Keratinocyte (primary cell): ENCODE measurements at regions not wholly inside any gene's neighbourhood (a gene's known extent, or its start where the extent isn't known, plus 50 kb on each side); places are given as distances from the start of the nearest gene placed in this dataset.

Experiments
- DNase-seq: peaks from one replicate; pipeline ENCODE4 v3.0.0-alpha.2; 2011; ENCODE audit warnings: low read depth, missing footprints, low spot score
- FAIRE-seq: peaks from 2 replicates; lab custom pipeline; 2011; peaks lifted over from hg19 to GRCh38; lab: Jason Lieb, UNC
- H2AFZ ChIP-seq: 2 replicates; pipeline ENCODE4 v1.6.0; 2012; ENCODE audit warnings: low read length, control low read depth, inconsistent platforms; ENCODE audit not compliant: control insufficient read depth
- H3K27ac ChIP-seq: 2 replicates; pipeline ENCODE4 v1.5.1; 2011; ENCODE audit warnings: low read length; ENCODE audit not compliant: control insufficient read depth, insufficient read depth
- H3K27me3 ChIP-seq: 3 replicates; pipeline ENCODE4 v1.6.0; 2011; ENCODE audit warnings: low read length; ENCODE audit not compliant: control insufficient read depth, insufficient read depth; ENCODE audit errors: extremely low read depth
- H3K36me3 ChIP-seq, 2 experiments: 2 replicates in 1 of 2; 3 replicates in 1 of 2; pipeline ENCODE4 v1.5.1; 2011; ENCODE audit warnings: low read length in 2 of 2, mild to moderate bottlenecking in 1 of 2; ENCODE audit not compliant: control insufficient read depth in 2 of 2, insufficient read depth in 2 of 2; ENCODE audit errors: extremely low read depth in 1 of 2
- H3K4me1 ChIP-seq: 3 replicates; pipeline ENCODE4 v1.5.1; 2011; ENCODE audit warnings: low read length; ENCODE audit not compliant: control insufficient read depth, insufficient read depth; ENCODE audit errors: extremely low read depth
- H3K4me2 ChIP-seq: 3 replicates; pipeline ENCODE4 v1.6.0; 2011; ENCODE audit warnings: low read depth, low read length; ENCODE audit not compliant: control insufficient read depth, insufficient read depth; ENCODE audit errors: extremely low read depth
- H3K4me3 ChIP-seq, 3 experiments: fragments of 200-600 bp in 1 of 3; sonication (generic) in 1 of 3; 2 replicates in 2 of 3; 3 replicates in 1 of 3; pipeline ENCODE4 v1.5.1; 2011 to 2016; ENCODE audit warnings: low read length in 3 of 3, mild to moderate bottlenecking in 3 of 3, control low read depth in 2 of 3, inconsistent platforms in 1 of 3, low read depth in 1 of 3, mixed read lengths in 1 of 3, mixed run types in 1 of 3, moderate library complexity in 1 of 3; ENCODE audit not compliant: control insufficient read depth in 2 of 3, insufficient read depth in 2 of 3; ENCODE audit errors: extremely low read depth in 1 of 3
- H3K79me2 ChIP-seq: 2 replicates; pipeline ENCODE4 v1.6.0; 2012; ENCODE audit warnings: low read length; ENCODE audit not compliant: control insufficient read depth, insufficient read depth
- H3K9ac ChIP-seq: 3 replicates; pipeline ENCODE4 v1.6.0; 2011; ENCODE audit warnings: low read length; ENCODE audit not compliant: control insufficient read depth, insufficient read depth; ENCODE audit errors: extremely low read depth
- H3K9me1 ChIP-seq: 3 replicates; pipeline ENCODE4 v1.6.0; 2011; ENCODE audit warnings: low read length; ENCODE audit not compliant: control insufficient read depth, insufficient read depth; ENCODE audit errors: extremely low read depth
- H3K9me3 ChIP-seq: 2 replicates; pipeline ENCODE4 v1.5.1; 2012; ENCODE audit warnings: low read depth, low read length; ENCODE audit not compliant: control insufficient read depth
- H4K20me1 ChIP-seq: 3 replicates; pipeline ENCODE4 v1.6.0; 2011; ENCODE audit warnings: low read length; ENCODE audit not compliant: control insufficient read depth, insufficient read depth; ENCODE audit errors: extremely low read depth
- EZH2 ChIP-seq: IDR thresholded peaks from one replicate; pipeline ENCODE4 v1.6.1; 2012; ENCODE audit warnings: inconsistent platforms, mild to moderate bottlenecking, low read length, moderate library complexity
- dilution Hi-C: fragments of 300-500 bp; cut with MboI; formaldehyde crosslinking; loops from one replicate; pipeline ENCODE4 v1.7.0; 2020; ENCODE audit warnings: low sequenced_read_pairs; ENCODE audit not compliant: extremely low pct_ligation_motif_present
- TF ChIP-seq, protein P1 (sequence below), 3 experiments: IDR thresholded peaks in 1 of 3; conservative IDR thresholded peaks in 1 of 3; optimal IDR thresholded peaks in 1 of 3; 2 replicates in 2 of 3; 3 replicates in 1 of 3; pipeline versions ENCODE3 to v1.5.1; 2011; ENCODE audit warnings: low read length in 3 of 3, mild to moderate bottlenecking in 3 of 3, moderate library complexity in 2 of 3, control low read depth in 1 of 3, inconsistent platforms in 1 of 3; ENCODE audit not compliant: insufficient read depth in 2 of 3; ENCODE audit errors: extremely low read depth in 1 of 3

DNA sequence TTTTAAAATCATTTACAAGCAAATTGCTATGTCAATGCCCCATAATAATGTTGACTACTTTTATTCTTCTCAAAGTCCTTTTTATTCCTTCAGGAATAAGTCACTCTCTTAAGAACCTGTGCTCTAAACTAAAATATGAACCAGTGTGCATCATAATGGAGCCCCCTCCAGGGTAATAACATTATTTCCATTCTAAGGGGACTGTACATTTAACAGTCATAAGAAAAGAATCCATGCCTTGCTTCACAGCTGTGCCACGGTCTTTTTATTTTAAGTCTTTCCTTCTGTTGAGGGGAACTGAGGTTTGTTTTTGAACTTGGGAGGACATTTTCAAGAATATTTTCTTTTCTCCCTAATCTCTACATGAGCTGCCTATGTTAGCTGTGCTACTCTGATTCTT, 297.6 kb downstream of the MAN2A1 start:
- Histone ChIP-seq H2AFZ (no peak overlapping the region), H3K9me3 (no peaks in the 10 kb centered on the region), H4K20me1 (no peaks in the 10 kb centered on the region), H3K36me3 (no peaks in the 10 kb centered on the region), H3K27ac (no peak overlapping the region), H3K27me3 (no peaks in the 10 kb centered on the region), H3K9ac (no peak overlapping the region), H3K4me3 (no peak overlapping the region), H3K79me2 (no peaks in the 10 kb centered on the region), H3K4me1 (no peaks in the 10 kb centered on the region), H3K9me1 (no peaks in the 10 kb centered on the region), H3K4me2 (no peak overlapping the region)
- no peak for TF ChIP-seq EZH2
- TF ChIP-seq, protein P1, sequence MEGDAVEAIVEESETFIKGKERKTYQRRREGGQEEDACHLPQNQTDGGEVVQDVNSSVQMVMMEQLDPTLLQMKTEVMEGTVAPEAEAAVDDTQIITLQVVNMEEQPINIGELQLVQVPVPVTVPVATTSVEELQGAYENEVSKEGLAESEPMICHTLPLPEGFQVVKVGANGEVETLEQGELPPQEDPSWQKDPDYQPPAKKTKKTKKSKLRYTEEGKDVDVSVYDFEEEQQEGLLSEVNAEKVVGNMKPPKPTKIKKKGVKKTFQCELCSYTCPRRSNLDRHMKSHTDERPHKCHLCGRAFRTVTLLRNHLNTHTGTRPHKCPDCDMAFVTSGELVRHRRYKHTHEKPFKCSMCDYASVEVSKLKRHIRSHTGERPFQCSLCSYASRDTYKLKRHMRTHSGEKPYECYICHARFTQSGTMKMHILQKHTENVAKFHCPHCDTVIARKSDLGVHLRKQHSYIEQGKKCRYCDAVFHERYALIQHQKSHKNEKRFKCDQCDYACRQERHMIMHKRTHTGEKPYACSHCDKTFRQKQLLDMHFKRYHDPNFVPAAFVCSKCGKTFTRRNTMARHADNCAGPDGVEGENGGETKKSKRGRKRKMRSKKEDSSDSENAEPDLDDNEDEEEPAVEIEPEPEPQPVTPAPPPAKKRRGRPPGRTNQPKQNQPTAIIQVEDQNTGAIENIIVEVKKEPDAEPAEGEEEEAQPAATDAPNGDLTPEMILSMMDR (optimal IDR thresholded peaks at IDR 0.05 in 1 of 3, IDR thresholded peaks at IDR 0.05 in 1 of 3, conservative IDR thresholded peaks at IDR 0.05 in 1 of 3; ENCODE audit: extremely low read depth in 1 of 3, insufficient read depth in 2 of 3, low read length in 3 of 3), result no peak
- no peak for DNase-seq
- FAIRE-seq, result no peak
- dilution Hi-C loops, result no loop called here

DNA sequence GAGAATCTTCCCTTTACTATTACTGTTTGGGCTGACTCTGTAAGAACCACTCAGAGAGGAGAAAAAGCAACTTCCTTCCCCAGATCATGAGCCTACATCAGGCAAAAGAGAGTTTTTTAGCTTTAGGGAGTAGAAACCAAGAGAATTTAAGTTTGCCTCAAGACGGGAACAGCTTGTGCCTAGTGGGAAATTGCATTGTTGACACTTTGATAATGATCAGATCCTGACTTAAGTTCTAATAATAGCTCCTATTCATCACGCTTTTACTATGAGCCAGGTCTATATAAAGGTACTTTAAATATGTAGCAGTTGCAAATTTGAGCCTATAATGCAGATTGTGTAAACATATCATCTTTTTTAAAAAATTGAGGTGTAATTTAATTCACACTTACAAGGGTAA, 298.2 kb downstream of the MAN2A1 start:
- dilution Hi-C loops, result no loop called here
- no peak overlapping the region for H2AFZ ChIP-seq
- H3K27ac ChIP-seq, result no peak overlapping the region
- H4K20me1 ChIP-seq, result no peaks in the 10 kb centered on the region
- no peak for FAIRE-seq
- H3K79me2 ChIP-seq, result no peaks in the 10 kb centered on the region
- H3K9me1 ChIP-seq, result no peaks in the 10 kb centered on the region
- H3K4me2 ChIP-seq, result no peak overlapping the region
- H3K4me3 ChIP-seq, result no peak overlapping the region
- TF ChIP-seq EZH2, result no peak
- TF ChIP-seq, protein P1 (optimal IDR thresholded peaks at IDR 0.05 in 1 of 3, IDR thresholded peaks at IDR 0.05 in 1 of 3, conservative IDR thresholded peaks at IDR 0.05 in 1 of 3; ENCODE audit: extremely low read depth in 1 of 3, insufficient read depth in 2 of 3, low read length in 3 of 3), result no peak
- no peak overlapping the region for H3K9ac ChIP-seq
- H3K9me3 ChIP-seq, result no peaks in the 10 kb centered on the region
- no peaks in the 10 kb centered on the region for H3K4me1 ChIP-seq
- no peak for DNase-seq
- H3K27me3 ChIP-seq, result no peaks in the 10 kb centered on the region
- no peaks in the 10 kb centered on the region for H3K36me3 ChIP-seq
